H9 (cell line): ENCODE measurements at regions not wholly inside any gene's neighbourhood (a gene's known extent, or its start where the extent isn't known, plus 50 kb on each side); places are given as distances from the start of the nearest gene placed in this dataset.

ENCODE experiments used
- DNase-seq: peaks from one replicate; pipeline ENCODE4 v3.0.0-alpha.2; 2017
- H2AFZ ChIP-seq: one replicate; pipeline ENCODE4 v1.6.1; 2013; ENCODE audit warnings: mild to moderate bottlenecking, low read length, control low read depth, moderate library complexity
- H2AK5ac ChIP-seq: 2 replicates; pipeline ENCODE4 v1.6.1; 2013; ENCODE audit warnings: low read length, control low read depth, mixed read lengths; ENCODE audit not compliant: insufficient read length
- H2BK120ac ChIP-seq: one replicate; pipeline ENCODE4 v1.6.1; 2013; ENCODE audit warnings: low read depth, mild to moderate bottlenecking, low read length, control low read depth, inconsistent platforms; ENCODE audit not compliant: poor library complexity, severe bottlenecking
- H2BK12ac ChIP-seq: 2 replicates; pipeline ENCODE4 v1.6.1; 2013; ENCODE audit warnings: low read length, control low read depth, mixed read lengths, low read depth; ENCODE audit not compliant: insufficient read length
- H2BK15ac ChIP-seq: 2 replicates; pipeline ENCODE4 v1.6.1; 2013; ENCODE audit warnings: low read depth, low read length, control low read depth
- H2BK20ac ChIP-seq: one replicate; pipeline ENCODE4 v1.6.1; 2013; ENCODE audit warnings: low read depth, mild to moderate bottlenecking, low read length, control low read depth, inconsistent platforms; ENCODE audit not compliant: poor library complexity, severe bottlenecking
- H2BK5ac ChIP-seq: 2 replicates; pipeline ENCODE4 v1.6.1; 2013; ENCODE audit warnings: low read length, control low read depth, mixed read lengths; ENCODE audit not compliant: insufficient read length
- H3K14ac ChIP-seq: 2 replicates; pipeline ENCODE4 v1.6.1; 2013; ENCODE audit warnings: low read length, control low read depth; ENCODE audit not compliant: insufficient read depth
- H3K18ac ChIP-seq: 2 replicates; pipeline ENCODE4 v1.6.1; 2013; ENCODE audit warnings: low read depth, mild to moderate bottlenecking, mixed read lengths, low read length, control low read depth; ENCODE audit not compliant: insufficient read length
- H3K23ac ChIP-seq: 2 replicates; pipeline ENCODE4 v1.6.1; 2013; ENCODE audit warnings: low read length, control low read depth, mixed read lengths, low read depth; ENCODE audit not compliant: insufficient read length
- H3K23me2 ChIP-seq: 2 replicates; pipeline ENCODE4 v1.6.1; 2013; ENCODE audit warnings: low read depth, mild to moderate bottlenecking, mixed read lengths, low read length, control low read depth; ENCODE audit not compliant: insufficient read length, poor library complexity, severe bottlenecking
- H3K27ac ChIP-seq: 2 replicates; pipeline ENCODE4 v1.5.1; 2013; ENCODE audit warnings: low read length, control low read depth, mixed read lengths, low read depth; ENCODE audit not compliant: insufficient read length
- H3K27me3 ChIP-seq: 2 replicates; pipeline ENCODE4 v1.6.1; 2013; ENCODE audit warnings: low read length, control low read depth, inconsistent platforms; ENCODE audit not compliant: insufficient read depth
- H3K4ac ChIP-seq: 2 replicates; pipeline ENCODE4 v1.6.1; 2013; ENCODE audit warnings: low read depth, mild to moderate bottlenecking, control low read depth, inconsistent platforms, low read length, moderate library complexity
- H3K4me1 ChIP-seq: 2 replicates; pipeline ENCODE4 v1.6.1; 2013; ENCODE audit warnings: low read length, control low read depth, inconsistent platforms; ENCODE audit not compliant: insufficient read depth
- H3K4me2 ChIP-seq: 2 replicates; pipeline ENCODE4 v1.6.1; 2013; ENCODE audit warnings: low read length, control low read depth, mixed read lengths; ENCODE audit not compliant: insufficient read length, insufficient read depth
- H3K56ac ChIP-seq: 2 replicates; pipeline ENCODE4 v1.6.1; 2013; ENCODE audit warnings: low read depth, mild to moderate bottlenecking, mixed read lengths, low read length, control low read depth; ENCODE audit not compliant: insufficient read length
- H3K79me1 ChIP-seq: 2 replicates; pipeline ENCODE4 v1.6.1; 2013; ENCODE audit warnings: low read depth, mild to moderate bottlenecking, moderate library complexity, low read length, control low read depth, inconsistent platforms; ENCODE audit not compliant: insufficient read depth, poor library complexity, severe bottlenecking
- H3K79me2 ChIP-seq: 2 replicates; pipeline ENCODE4 v1.6.1; 2013; ENCODE audit warnings: low read length, control low read depth, inconsistent platforms; ENCODE audit not compliant: insufficient read depth
- H3K9ac ChIP-seq: 2 replicates; pipeline ENCODE4 v1.6.1; 2013; ENCODE audit warnings: low read length, control low read depth, mixed read lengths; ENCODE audit not compliant: insufficient read length; ENCODE audit errors: extremely low read depth
- H3K9me3 ChIP-seq: one replicate; pipeline ENCODE4 v1.6.1; 2013; ENCODE audit warnings: low read depth, low read length, inconsistent platforms; ENCODE audit not compliant: control insufficient read depth
- H3T11ph ChIP-seq: one replicate; pipeline ENCODE4 v1.6.1; 2013; ENCODE audit warnings: mild to moderate bottlenecking, low read length, control low read depth, inconsistent platforms
- H4K20me1 ChIP-seq: one replicate; pipeline ENCODE4 v1.6.1; 2013; ENCODE audit not compliant: control insufficient read depth, insufficient read length, insufficient read depth
- H4K5ac ChIP-seq: 2 replicates; pipeline ENCODE4 v1.6.1; 2013; ENCODE audit warnings: low read depth, mild to moderate bottlenecking, mixed read lengths, low read length, control low read depth; ENCODE audit not compliant: insufficient read length
- H4K8ac ChIP-seq: replicated peaks from 2 replicates; pipeline ENCODE4 v1.6.1; 2013; ENCODE audit warnings: low read length, control low read depth, mixed read lengths, low read depth; ENCODE audit not compliant: insufficient read length
- H4K91ac ChIP-seq: 2 replicates; pipeline ENCODE4 v1.6.1; 2013; ENCODE audit warnings: low read depth, mild to moderate bottlenecking, moderate library complexity, mixed read lengths, low read length, control low read depth; ENCODE audit not compliant: insufficient read length
- H3K27ac Mint-ChIP-seq, 3 experiments: 2 replicates in 2 of 3; 3 replicates in 1 of 3; pipeline ENCODE4 v1.8.0; 2020 to 2021; ENCODE audit warnings: mixed read lengths in 3 of 3, mild to moderate bottlenecking in 1 of 3, moderate library complexity in 1 of 3
- H3K27me3 Mint-ChIP-seq: 2 replicates; pipeline ENCODE4 v1.8.0; 2021; ENCODE audit warnings: low read depth, mild to moderate bottlenecking, moderate library complexity, mixed read lengths
- H3K36me3 Mint-ChIP-seq, 3 experiments: 2 replicates in 2 of 3; 3 replicates in 1 of 3; pipeline ENCODE4 v1.8.0; 2020 to 2021; ENCODE audit warnings: low read depth in 3 of 3, mixed read lengths in 3 of 3; ENCODE audit not compliant: insufficient read depth in 1 of 3
- H3K4me1 Mint-ChIP-seq, 2 experiments: 2 replicates each; pipeline ENCODE4 v1.8.0; 2020; ENCODE audit warnings: mixed read lengths in 2 of 2
- H3K4me3 Mint-ChIP-seq, 2 experiments: 2 replicates in 1 of 2; 3 replicates in 1 of 2; pipeline ENCODE4 v1.8.0; 2020 to 2021; ENCODE audit warnings: mild to moderate bottlenecking in 2 of 2, mixed read lengths in 2 of 2, moderate library complexity in 1 of 2
- H3K9me3 Mint-ChIP-seq, 2 experiments: 2 replicates in 1 of 2; 3 replicates in 1 of 2; pipeline ENCODE4 v1.8.0; 2020; ENCODE audit warnings: mild to moderate bottlenecking in 2 of 2, mixed read lengths in 2 of 2, moderate library complexity in 1 of 2
- WGBS: extraction: QIAGEN DNeasy Blood & Tissue Kit; methylation state at CpG from one replicate; pipeline ENCODE4 v1.1.7; 2013; ENCODE audit warnings: missing lambda C conversion rate, low lambda C conversion rate, mixed read lengths; ENCODE audit not compliant: insufficient read length; ENCODE audit errors: extremely low coverage; 5-methylcytosine and 5-hydroxymethylcytosine counted together
- TF ChIP-seq, protein P1 (sequence below): fragments of 200-600 bp; sonication (generic); conservative IDR thresholded peaks from 3 replicates; pipeline ENCODE4 v1.8.0; 2021; ENCODE audit warnings: antibody characterized with exemption, mild to moderate bottlenecking

DNA sequence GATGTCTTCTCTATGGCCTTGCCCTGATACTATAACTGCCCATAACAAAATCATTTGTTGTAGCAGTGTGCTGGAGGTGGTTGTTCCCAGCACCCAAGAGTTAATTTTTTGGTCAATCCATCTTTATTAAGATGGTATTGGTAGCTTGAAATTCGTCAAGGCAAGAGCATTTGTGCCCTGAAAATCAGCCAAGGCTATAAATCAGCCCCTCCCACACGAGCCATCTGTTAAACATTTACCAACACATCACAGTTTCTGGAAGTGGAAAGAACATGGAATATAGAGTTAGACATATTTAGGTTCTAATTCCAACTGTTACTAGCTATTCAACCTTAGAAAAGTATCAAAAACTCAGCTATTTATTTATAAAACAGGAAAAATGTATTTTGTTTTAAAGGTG is 888.4 kb upstream of the GJE1 start:
- Histone ChIP-seq H2AFZ (no peak overlapping the region), H2BK5ac (no peak overlapping the region), H3K56ac (no peak overlapping the region), H4K5ac (no peak overlapping the region), H2BK12ac (no peak overlapping the region), H3K4ac (no peak overlapping the region), H3T11ph (no peak overlapping the region), H3K23me2 (no peaks in the 10 kb centered on the region), H2BK15ac (no peak overlapping the region), H3K27ac (no peak overlapping the region), H4K8ac (no peak overlapping the region), H2AK5ac (no peak overlapping the region), H2BK120ac (no peak overlapping the region), H2BK20ac (no peak overlapping the region), H3K27me3 (no peaks in the 10 kb centered on the region), H3K23ac (no peak overlapping the region), H3K79me2 (no peaks in the 10 kb centered on the region), H4K91ac (no peak overlapping the region), H3K4me2 (no peak overlapping the region), H3K18ac (no peak overlapping the region), H3K9me3 (no peaks in the 10 kb centered on the region), H3K9ac (no peak overlapping the region), H3K79me1 (no peaks in the 10 kb centered on the region), H3K4me1 (no peaks in the 10 kb centered on the region), H3K14ac (no peak overlapping the region), H4K20me1 (no peaks in the 10 kb centered on the region)
- Mint-ChIP-seq H3K9me3 (no peaks in the 10 kb centered on the region), H3K4me1 (no peaks in the 10 kb centered on the region), H3K27ac (no peak overlapping the region), H3K36me3 (no peaks in the 10 kb centered on the region), H3K27me3 (no peaks in the 10 kb centered on the region), H3K4me3 (no peak overlapping the region)
- no CpG with 5 or more reads among the region's 2 CpGs for WGBS
- TF ChIP-seq, protein P1, sequence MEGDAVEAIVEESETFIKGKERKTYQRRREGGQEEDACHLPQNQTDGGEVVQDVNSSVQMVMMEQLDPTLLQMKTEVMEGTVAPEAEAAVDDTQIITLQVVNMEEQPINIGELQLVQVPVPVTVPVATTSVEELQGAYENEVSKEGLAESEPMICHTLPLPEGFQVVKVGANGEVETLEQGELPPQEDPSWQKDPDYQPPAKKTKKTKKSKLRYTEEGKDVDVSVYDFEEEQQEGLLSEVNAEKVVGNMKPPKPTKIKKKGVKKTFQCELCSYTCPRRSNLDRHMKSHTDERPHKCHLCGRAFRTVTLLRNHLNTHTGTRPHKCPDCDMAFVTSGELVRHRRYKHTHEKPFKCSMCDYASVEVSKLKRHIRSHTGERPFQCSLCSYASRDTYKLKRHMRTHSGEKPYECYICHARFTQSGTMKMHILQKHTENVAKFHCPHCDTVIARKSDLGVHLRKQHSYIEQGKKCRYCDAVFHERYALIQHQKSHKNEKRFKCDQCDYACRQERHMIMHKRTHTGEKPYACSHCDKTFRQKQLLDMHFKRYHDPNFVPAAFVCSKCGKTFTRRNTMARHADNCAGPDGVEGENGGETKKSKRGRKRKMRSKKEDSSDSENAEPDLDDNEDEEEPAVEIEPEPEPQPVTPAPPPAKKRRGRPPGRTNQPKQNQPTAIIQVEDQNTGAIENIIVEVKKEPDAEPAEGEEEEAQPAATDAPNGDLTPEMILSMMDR, result no peak
- DNase-seq, result no peak
